Neural cell (in vitro differentiated cells): ENCODE measurements at regions not wholly inside any gene's neighbourhood (a gene's known extent, or its start where the extent isn't known, plus 50 kb on each side); places are given as distances from the start of the nearest gene placed in this dataset.

Experiments used
- H2AFZ ChIP-seq: fragments of 200-600, 300-800 bp; sonication (generic), shearing (Covaris generic); 2 replicates; pipeline ENCODE4 v1.6.0; 2014; ENCODE audit warnings: low read depth, mild to moderate bottlenecking, antibody characterized with exemption, low read length, moderate library complexity
- H3F3A ChIP-seq: fragments of 200-600 bp; shearing (Covaris generic); 2 replicates; pipeline ENCODE4 v1.6.1; 2016; ENCODE audit warnings: mild to moderate bottlenecking, moderate library complexity, mixed read lengths, antibody characterized with exemption, low read length; ENCODE audit not compliant: insufficient read depth, poor library complexity, severe bottlenecking
- H3K27ac ChIP-seq: fragments of 200-600, 300-800 bp; sonication (generic), shearing (Covaris generic); 2 replicates; pipeline ENCODE4 v1.5.1; 2014; ENCODE audit warnings: mild to moderate bottlenecking, low read length, moderate library complexity
- H3K27me3 ChIP-seq: fragments of 300-800, 200-600 bp; sonication (generic), shearing (Covaris generic); 2 replicates; pipeline ENCODE4 v1.6.0; 2014; ENCODE audit warnings: mild to moderate bottlenecking, low read depth, low read length, moderate library complexity; ENCODE audit not compliant: insufficient read depth
- H3K36me3 ChIP-seq: fragments of 300-800, 200-600 bp; sonication (generic), shearing (Covaris generic); 2 replicates; pipeline ENCODE4 v1.5.1; 2014; ENCODE audit warnings: mild to moderate bottlenecking, antibody characterized with exemption, low read length, moderate library complexity; ENCODE audit not compliant: insufficient read depth
- H3K4me2 ChIP-seq: fragments of 300-800, 200-600 bp; sonication (generic), shearing (Covaris generic); 2 replicates; pipeline ENCODE4 v1.6.0; 2014; ENCODE audit warnings: mild to moderate bottlenecking, low read length
- H3K4me3 ChIP-seq: fragments of 300-800, 200-600 bp; sonication (generic), shearing (Covaris generic); 2 replicates; pipeline ENCODE4 v1.5.1; 2014; ENCODE audit warnings: mild to moderate bottlenecking, low read length, moderate library complexity
- H3K79me2 ChIP-seq: fragments of 200-600 bp; shearing (Covaris generic); replicated peaks from 2 replicates; pipeline ENCODE4 v1.6.0; 2014; ENCODE audit warnings: mild to moderate bottlenecking, low read length, moderate library complexity; ENCODE audit not compliant: insufficient read depth
- H3K9ac ChIP-seq: fragments of 300-800, 200-600 bp; sonication (generic), shearing (Covaris generic); 2 replicates; pipeline ENCODE4 v1.6.1; 2016; ENCODE audit warnings: mild to moderate bottlenecking, low read length, mixed read lengths
- H3K9me2 ChIP-seq: fragments of 200-600 bp; shearing (Covaris generic); 2 replicates; pipeline ENCODE4 v1.6.1; 2016; ENCODE audit warnings: mild to moderate bottlenecking, low read length, mixed read lengths; ENCODE audit not compliant: insufficient read depth
- H3K9me3 ChIP-seq: fragments of 200-600, 300-800 bp; sonication (generic), shearing (Covaris generic); 2 replicates; pipeline ENCODE4 v1.6.1; 2016; ENCODE audit warnings: mild to moderate bottlenecking, mixed run types, low read length, moderate library complexity, mixed read lengths
- H4K20me1 ChIP-seq: fragments of 200-600 bp; shearing (Covaris generic); 2 replicates; pipeline ENCODE4 v1.6.1; 2016; ENCODE audit warnings: mild to moderate bottlenecking, mixed run types; ENCODE audit not compliant: insufficient read depth
- CTCF ChIP-seq: fragments of 450-650 bp; IDR thresholded peaks from 2 replicates; pipeline ENCODE4 v1.5.1; 2014; ENCODE audit warnings: antibody characterized with exemption, mild to moderate bottlenecking, moderate library complexity; ENCODE audit not compliant: poor library complexity, severe bottlenecking
- EP300 ChIP-seq: fragments of 450-650 bp; conservative IDR thresholded peaks from 2 replicates; pipeline ENCODE4 v1.6.1; 2014; ENCODE audit warnings: antibody characterized with exemption, mild to moderate bottlenecking, moderate library complexity; ENCODE audit not compliant: poor library complexity, severe bottlenecking
- EZH2 ChIP-seq: fragments of 200-600, 300-800 bp; shearing (Covaris generic), sonication (generic); IDR thresholded peaks from 2 replicates; pipeline ENCODE4 v1.6.1; 2014; ENCODE audit warnings: antibody characterized with exemption, low read length, borderline replicate concordance, mild to moderate bottlenecking; ENCODE audit not compliant: insufficient read depth, poor library complexity, severe bottlenecking
- MXI1 ChIP-seq: fragments of 450-650 bp; conservative IDR thresholded peaks from 2 replicates; pipeline ENCODE4 v1.6.1; 2014; ENCODE audit warnings: antibody characterized with exemption, mild to moderate bottlenecking; ENCODE audit not compliant: poor library complexity, severe bottlenecking
- POLR2AphosphoS5 ChIP-seq: IDR thresholded peaks from 2 replicates; pipeline ENCODE4 v1.6.1; 2012
- RAD21 ChIP-seq: fragments of 450-650 bp; conservative IDR thresholded peaks from 2 replicates; pipeline ENCODE4 v1.6.1; 2014; ENCODE audit warnings: antibody characterized with exemption, mild to moderate bottlenecking, moderate library complexity
- REST ChIP-seq: IDR thresholded peaks from 2 replicates; pipeline ENCODE4 v1.6.1; 2012; ENCODE audit warnings: borderline replicate concordance
- SMC3 ChIP-seq: fragments of 450-650 bp; conservative IDR thresholded peaks from 2 replicates; pipeline ENCODE4 v1.6.1; 2014; ENCODE audit warnings: antibody characterized with exemption, mild to moderate bottlenecking, moderate library complexity; ENCODE audit not compliant: poor library complexity
- TAF1 ChIP-seq: IDR thresholded peaks from 2 replicates; pipeline ENCODE4 v1.6.1; 2012; ENCODE audit warnings: low read depth

- H3K79me2 ChIP-seq = no peaks in the 10 kb centered on the region
- no peaks in the 10 kb centered on the region for H3K9me3 ChIP-seq
- H3K27ac ChIP-seq = no peak overlapping the region
- no peak overlapping the region for H2AFZ ChIP-seq
- no peak overlapping the region for H3K4me3 ChIP-seq
- H3K27me3 ChIP-seq = no peaks in the 10 kb centered on the region
- H3K9ac ChIP-seq = no peak overlapping the region
- no peaks in the 10 kb centered on the region for H4K20me1 ChIP-seq
- H3K9me2 ChIP-seq = no peaks in the 10 kb centered on the region
- no peaks in the 10 kb centered on the region for H3F3A ChIP-seq
- no peaks in the 10 kb centered on the region for H3K36me3 ChIP-seq
- TF ChIP-seq EP300 = no peak
- TF ChIP-seq TAF1 = no peak
- TF ChIP-seq MXI1 = no peak
- TF ChIP-seq RAD21 = no peak
- no peak for TF ChIP-seq REST
- TF ChIP-seq SMC3 = no peak
- no peak for TF ChIP-seq EZH2
- no peak for TF ChIP-seq POLR2AphosphoS5
- no peak for TF ChIP-seq CTCF
- H3K4me2 ChIP-seq = no peak overlapping the region
These were observed 596.8 kb upstream of the GCFC2 start for GRCh38 chr2:76307495-76307894.

GRCh38 chr2:76298041-76298440 lies 587.3 kb upstream of the GCFC2 start:
- H3K4me2 ChIP-seq = no peak overlapping the region
- no peak overlapping the region for H3K4me3 ChIP-seq
- H3K79me2 ChIP-seq = no peaks in the 10 kb centered on the region
- no peak overlapping the region for H3K27ac ChIP-seq
- H3F3A ChIP-seq = no peaks in the 10 kb centered on the region
- H3K9ac ChIP-seq = no peak overlapping the region
- H3K27me3 ChIP-seq = no peaks in the 10 kb centered on the region
- H4K20me1 ChIP-seq = no peaks in the 10 kb centered on the region
- H3K9me2 ChIP-seq = no peaks in the 10 kb centered on the region
- no peaks in the 10 kb centered on the region for H3K9me3 ChIP-seq
- no peak for TF ChIP-seq REST
- no peak for TF ChIP-seq TAF1
- TF ChIP-seq MXI1 = no peak
- TF ChIP-seq POLR2AphosphoS5 = no peak
- no peak for TF ChIP-seq EP300
- no peak overlapping the region for H2AFZ ChIP-seq
- H3K36me3 ChIP-seq = no peaks in the 10 kb centered on the region
